PFSK-1 (cell line): ENCODE measurements at regions not wholly inside any gene's neighbourhood (a gene's known extent, or its start where the extent isn't known, plus 50 kb on each side); places are given as distances from the start of the nearest gene placed in this dataset.

Experiments used
- FOXP2 ChIP-seq: optimal IDR thresholded peaks from 2 replicates; pipeline ENCODE3; 2011; ENCODE audit warnings: borderline replicate concordance, control low read depth, inconsistent platforms; ENCODE audit not compliant: insufficient read depth; ENCODE audit errors: extremely low read length, extremely low read depth
- POLR2AphosphoS5 ChIP-seq: IDR thresholded peaks from 2 replicates; pipeline ENCODE4 v1.6.1; 2012; ENCODE audit warnings: low read depth, mild to moderate bottlenecking, control low read depth, low read length, moderate library complexity
- REST ChIP-seq, 2 experiments: IDR thresholded peaks; 2 replicates each; pipeline versions ENCODE4 v1.6.1 to v1.8.0; 2011 to 2012; ENCODE audit warnings: low read depth in 2 of 2, low read length in 2 of 2, control low read depth in 1 of 2, inconsistent platforms in 1 of 2, mild to moderate bottlenecking in 1 of 2, moderate library complexity in 1 of 2; ENCODE audit not compliant: insufficient read depth in 1 of 2
- SIN3A ChIP-seq: IDR thresholded peaks from 2 replicates; pipeline ENCODE4 v1.6.1; 2012; ENCODE audit warnings: mild to moderate bottlenecking, low read length, moderate library complexity, borderline replicate concordance; ENCODE audit not compliant: insufficient read depth
- TAF1 ChIP-seq: IDR thresholded peaks from 2 replicates; pipeline ENCODE4 v1.6.1; 2012; ENCODE audit warnings: low read length, control low read depth, borderline replicate concordance; ENCODE audit not compliant: insufficient read depth

GRCh38 chr11:92489826-92490399 lies 265.3 kb downstream of the FAT3 start:
- TF ChIP-seq TAF1: no peak
- TF ChIP-seq POLR2AphosphoS5: no peak
- TF ChIP-seq FOXP2: no peak
- TF ChIP-seq SIN3A: no peak

- no peak for TF ChIP-seq FOXP2
- TF ChIP-seq REST (IDR thresholded peaks at IDR 0.05; ENCODE audit: insufficient read depth in 1 of 2, low read depth in 2 of 2, low read length in 2 of 2): no peak
- no peak for TF ChIP-seq TAF1
- no peak for TF ChIP-seq POLR2AphosphoS5
- TF ChIP-seq SIN3A: no peak
Observed at GRCh38 chr11:92492372-92492771, 267.8 kb downstream of the FAT3 start.

GRCh38 chr11:92495107-92495793 lies 270.6 kb downstream of the FAT3 start:
- TF ChIP-seq TAF1: no peak
- no peak for TF ChIP-seq REST (IDR thresholded peaks at IDR 0.05; ENCODE audit: insufficient read depth in 1 of 2, low read depth in 2 of 2, low read length in 2 of 2)
- no peak for TF ChIP-seq POLR2AphosphoS5
- no peak for TF ChIP-seq FOXP2
- no peak for TF ChIP-seq SIN3A

GRCh38 chr11:92500453-92500852 lies 275.8 kb downstream of the FAT3 start:
- TF ChIP-seq TAF1 (no peak), REST (IDR thresholded peaks at IDR 0.05; ENCODE audit: insufficient read depth in 1 of 2, low read depth in 2 of 2, low read length in 2 of 2) (no peak)

- TF ChIP-seq SIN3A: no peak
- no peak for TF ChIP-seq FOXP2
Observed at GRCh38 chr11:92501066-92501739, 276.6 kb downstream of the FAT3 start.

- TF ChIP-seq TAF1 (no peak), POLR2AphosphoS5 (no peak), REST (IDR thresholded peaks at IDR 0.05; ENCODE audit: insufficient read depth in 1 of 2, low read depth in 2 of 2, low read length in 2 of 2) (no peak), SIN3A (no peak), FOXP2 (no peak)
Observed at GRCh38 chr11:92504004-92504403, 279.4 kb downstream of the FAT3 start.
